ENCODE measurements at regions not wholly inside any gene's neighbourhood (a gene's known extent, or its start where the extent isn't known, plus 50 kb on each side); places are given as distances from the start of the nearest gene placed in this dataset.
"Not testable (repeated sequence)": the region's sequence is repeated elsewhere in the genome, so short reads cannot be mapped to it uniquely, and the experiment has no call there.

DNA sequence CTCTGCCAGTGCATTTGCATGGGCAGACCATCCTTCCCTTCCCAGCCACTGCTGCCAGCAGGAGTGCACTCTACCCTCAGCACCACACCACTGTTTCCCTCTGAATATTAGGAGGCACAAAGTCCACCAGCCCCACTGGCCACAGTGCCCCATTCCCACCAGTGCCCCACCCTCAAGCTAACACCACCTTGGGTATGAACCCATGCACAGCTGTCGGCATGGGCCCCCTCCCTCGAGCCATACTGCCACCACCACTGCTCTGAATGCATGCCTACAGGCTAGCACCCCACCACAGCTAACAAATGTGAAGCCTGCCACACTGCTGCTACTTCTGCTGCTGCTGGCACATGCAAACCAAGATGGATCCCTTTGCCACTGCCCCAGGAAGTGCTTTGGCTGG lies 810.4 kb downstream of the TRAM1L1 start:
- H3K4me1 ChIP-seq (ENCODE audit: insufficient read depth, low read length), result no peaks in the 10 kb centered on the region
- H3K27me3 ChIP-seq (ENCODE audit: low read length), result no peaks in the 10 kb centered on the region
- ChIA-PET CTCF (no interaction called here), POLR2A (ENCODE audit: unreplicated experiment) (no interaction called here)
- TF ChIP-seq CTCF (conservative IDR thresholded peaks at IDR 0.05; ENCODE audit: low read depth, low read length) (no peak), EZH2 (IDR thresholded peaks at IDR 0.05; ENCODE audit: low read length, unreplicated experiment) (no peak), EZH2phosphoT487 (IDR thresholded peaks at IDR 0.05; ENCODE audit: borderline replicate concordance, low read length) (no peak)
- H3K4me2 ChIP-seq (ENCODE audit: low read length), result no peak overlapping the region
- H3K27ac ChIP-seq (ENCODE audit: low read length), result no peak overlapping the region
- no peak overlapping the region for H3K4me3 ChIP-seq (ENCODE audit: low read length)
- no peak for DNase-seq
- H3K79me2 ChIP-seq (ENCODE audit: low read length), result no peaks in the 10 kb centered on the region
- H3K9me2 ChIP-seq (replicated peaks; ENCODE audit: low read length), result no peaks in the 10 kb centered on the region
- no peak overlapping the region for H2AFZ ChIP-seq (ENCODE audit: low read length)
- intact Hi-C loops (cut with micrococcal nuclease), result no loop called here
- no peaks in the 10 kb centered on the region for H3K9me3 ChIP-seq (ENCODE audit: low read length)
- no TSS peak for BruUV-seq (replicated peaks)
- no peak overlapping the region for H3K9ac ChIP-seq (ENCODE audit: low read length)
- no peaks in the 10 kb centered on the region for H3K36me3 ChIP-seq (ENCODE audit: low read depth, low read length)
- no peaks in the 10 kb centered on the region for H4K20me1 ChIP-seq (ENCODE audit: low read length)
- ATAC-seq, result no peak
- no peaks in the 10 kb centered on the region for H3F3A ChIP-seq (ENCODE audit: low read length, unreplicated experiment)

- Histone ChIP-seq H3K9ac (ENCODE audit: low read length) (no peak overlapping the region), H3K36me3 (ENCODE audit: low read depth, low read length) (no peaks in the 10 kb centered on the region), H2AFZ (ENCODE audit: low read length) (no peak overlapping the region), H3F3A (ENCODE audit: low read length, unreplicated experiment) (no peaks in the 10 kb centered on the region), H3K9me3 (ENCODE audit: low read length) (no peaks in the 10 kb centered on the region), H3K27me3 (ENCODE audit: low read length) (no peaks in the 10 kb centered on the region), H3K4me2 (ENCODE audit: low read length) (no peak overlapping the region), H3K27ac (ENCODE audit: low read length) (no peak overlapping the region), H4K20me1 (ENCODE audit: low read length) (no peaks in the 10 kb centered on the region), H3K4me3 (ENCODE audit: low read length) (no peak overlapping the region), H3K79me2 (ENCODE audit: low read length) (no peaks in the 10 kb centered on the region), H3K4me1 (ENCODE audit: insufficient read depth, low read length) (no peaks in the 10 kb centered on the region), H3K9me2 (replicated peaks; ENCODE audit: low read length) (no peaks in the 10 kb centered on the region)
- ATAC-seq (peak; percentile 80), DNase-seq (peak; percentile 6)
- intact Hi-C loops (cut with micrococcal nuclease), result no loop called here
- TF ChIP-seq EZH2 (IDR thresholded peaks at IDR 0.05; ENCODE audit: low read length, unreplicated experiment) (no peak), CTCF (conservative IDR thresholded peaks at IDR 0.05; ENCODE audit: low read depth, low read length) (no peak), EZH2phosphoT487 (IDR thresholded peaks at IDR 0.05; ENCODE audit: borderline replicate concordance, low read length) (no peak)
- ChIA-PET POLR2A (ENCODE audit: unreplicated experiment) (no interaction called here), CTCF (no interaction called here)
- no TSS peak for BruUV-seq (replicated peaks)
Measured at GRCh38 chr4:116272336-116272735, 813.0 kb downstream of the TRAM1L1 start.

DNA sequence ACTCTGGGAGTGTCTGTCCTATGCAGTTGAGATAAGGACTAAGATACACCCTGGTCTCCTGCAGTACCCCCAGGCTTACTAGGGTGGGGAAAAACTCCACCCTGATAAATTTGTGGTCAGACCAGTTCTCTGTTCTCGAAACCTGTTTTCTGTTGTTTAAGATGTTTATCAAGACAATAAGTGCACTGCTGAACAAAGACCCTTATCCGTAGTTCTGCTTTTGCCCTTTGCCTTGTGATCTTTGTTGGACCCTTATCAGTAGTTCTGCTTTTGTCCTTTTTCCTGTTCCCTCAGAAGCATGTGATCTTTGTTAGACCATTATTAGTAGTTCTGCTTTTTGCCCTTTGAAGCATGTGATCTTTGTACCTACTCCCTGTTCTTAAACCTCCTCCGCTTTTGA lies 824.4 kb downstream of the TRAM1L1 start:
- H3K36me3 ChIP-seq (ENCODE audit: low read depth, low read length); H3K4me1 ChIP-seq (ENCODE audit: insufficient read depth, low read length); H3K27ac ChIP-seq (ENCODE audit: low read length); H3K9me2 ChIP-seq (replicated peaks; ENCODE audit: low read length); H3K4me3 ChIP-seq (ENCODE audit: low read length); H3K9me3 ChIP-seq (ENCODE audit: low read length); H3K27me3 ChIP-seq (ENCODE audit: low read length); H3F3A ChIP-seq (ENCODE audit: low read length, unreplicated experiment); H3K9ac ChIP-seq (ENCODE audit: low read length); H3K79me2 ChIP-seq (ENCODE audit: low read length); BruUV-seq (replicated peaks); H4K20me1 ChIP-seq (ENCODE audit: low read length); ATAC-seq; POLR2A ChIA-PET (ENCODE audit: unreplicated experiment); CTCF ChIA-PET; H2AFZ ChIP-seq (ENCODE audit: low read length); intact Hi-C loops (cut with micrococcal nuclease); H3K4me2 ChIP-seq (ENCODE audit: low read length); DNase-seq: not testable (repeated sequence)

Measured in PC-3 (cell line).